ENCODE measurements at regions not wholly inside any gene's neighbourhood (a gene's known extent, or its start where the extent isn't known, plus 50 kb on each side); places are given as distances from the start of the nearest gene placed in this dataset.

DNA sequence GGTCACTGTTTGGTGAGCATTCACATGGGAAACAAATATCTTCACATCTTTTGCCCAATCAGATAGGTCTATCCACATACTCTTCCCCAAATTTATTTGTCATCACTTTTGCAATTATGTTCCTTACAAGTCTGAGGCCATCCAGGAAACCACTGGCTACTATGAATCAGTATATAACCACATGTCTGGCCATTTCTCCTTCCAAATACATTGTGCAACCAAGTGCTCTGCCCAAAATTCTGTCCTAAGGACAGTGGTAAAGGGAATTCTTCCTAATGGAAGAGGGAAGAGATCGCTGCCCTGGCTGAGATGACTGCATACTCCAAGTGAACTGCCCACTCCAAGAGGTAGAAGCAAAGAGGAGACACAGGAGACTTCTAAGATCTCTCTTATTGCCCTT, 148.9 kb upstream of the MAX start:
- TF ChIP-seq, protein P1, sequence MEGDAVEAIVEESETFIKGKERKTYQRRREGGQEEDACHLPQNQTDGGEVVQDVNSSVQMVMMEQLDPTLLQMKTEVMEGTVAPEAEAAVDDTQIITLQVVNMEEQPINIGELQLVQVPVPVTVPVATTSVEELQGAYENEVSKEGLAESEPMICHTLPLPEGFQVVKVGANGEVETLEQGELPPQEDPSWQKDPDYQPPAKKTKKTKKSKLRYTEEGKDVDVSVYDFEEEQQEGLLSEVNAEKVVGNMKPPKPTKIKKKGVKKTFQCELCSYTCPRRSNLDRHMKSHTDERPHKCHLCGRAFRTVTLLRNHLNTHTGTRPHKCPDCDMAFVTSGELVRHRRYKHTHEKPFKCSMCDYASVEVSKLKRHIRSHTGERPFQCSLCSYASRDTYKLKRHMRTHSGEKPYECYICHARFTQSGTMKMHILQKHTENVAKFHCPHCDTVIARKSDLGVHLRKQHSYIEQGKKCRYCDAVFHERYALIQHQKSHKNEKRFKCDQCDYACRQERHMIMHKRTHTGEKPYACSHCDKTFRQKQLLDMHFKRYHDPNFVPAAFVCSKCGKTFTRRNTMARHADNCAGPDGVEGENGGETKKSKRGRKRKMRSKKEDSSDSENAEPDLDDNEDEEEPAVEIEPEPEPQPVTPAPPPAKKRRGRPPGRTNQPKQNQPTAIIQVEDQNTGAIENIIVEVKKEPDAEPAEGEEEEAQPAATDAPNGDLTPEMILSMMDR (IDR thresholded peaks at IDR 0.05), result no peak
- no peak for TF ChIP-seq POLR2A (IDR thresholded peaks at IDR 0.05)
